GM23338 (cell line): ENCODE measurements at regions not wholly inside any gene's neighbourhood (a gene's known extent, or its start where the extent isn't known, plus 50 kb on each side); places are given as distances from the start of the nearest gene placed in this dataset.

Experiments used
- ATAC-seq: fragments of 200-7000 bp; cut with Tn5 transposase; 3 replicates; pipeline ENCODE4 v1.9.1; 2020
- DNase-seq: peaks from one replicate; pipeline ENCODE4 v3.0.0-alpha.2; 2015; ENCODE audit warnings: low spot score
- H2AFZ ChIP-seq: fragments of 200-600 bp; sonication (generic); 2 replicates; pipeline ENCODE4 v1.8.0; 2016; ENCODE audit warnings: antibody characterized with exemption, mild to moderate bottlenecking, moderate library complexity
- H3F3A ChIP-seq: fragments of 200-600 bp; sonication (generic); replicated peaks from 2 replicates; pipeline ENCODE4 v1.8.0; 2017; ENCODE audit warnings: antibody characterized with exemption, mixed run types, low read depth
- H3K27ac ChIP-seq: fragments of 200-600 bp; sonication (generic); 2 replicates; pipeline ENCODE4 v1.6.1; 2016; ENCODE audit warnings: low read depth
- H3K27me3 ChIP-seq: fragments of 200-600 bp; sonication (generic); 2 replicates; pipeline ENCODE4 v1.8.0; 2016; ENCODE audit warnings: mild to moderate bottlenecking, mixed run types, moderate library complexity; ENCODE audit not compliant: insufficient read depth
- H3K36me3 ChIP-seq: fragments of 200-600 bp; sonication (generic); 2 replicates; pipeline ENCODE4 v1.8.0; 2016; ENCODE audit warnings: mild to moderate bottlenecking; ENCODE audit not compliant: insufficient read depth
- H3K4me1 ChIP-seq: fragments of 200-600 bp; sonication (generic); 2 replicates; pipeline ENCODE4 v1.8.0; 2016; ENCODE audit warnings: mild to moderate bottlenecking, moderate library complexity; ENCODE audit not compliant: insufficient read depth
- H3K4me2 ChIP-seq: fragments of 200-600 bp; sonication (generic); 2 replicates; pipeline ENCODE4 v1.7.1; 2017; ENCODE audit warnings: mixed run types
- H3K4me3 ChIP-seq: fragments of 200-600 bp; sonication (generic); 2 replicates; pipeline ENCODE4 v1.6.1; 2016; ENCODE audit warnings: mixed run types
- H3K79me2 ChIP-seq: fragments of 200-600 bp; sonication (generic); replicated peaks from 2 replicates; pipeline ENCODE4 v1.8.0; 2017; ENCODE audit warnings: mild to moderate bottlenecking; ENCODE audit not compliant: insufficient read depth
- H3K9me2 ChIP-seq: fragments of 200-600 bp; sonication (generic); 2 replicates; pipeline ENCODE4 v1.8.0; 2017; ENCODE audit not compliant: insufficient read depth
- H4K20me1 ChIP-seq: fragments of 200-600 bp; sonication (generic); replicated peaks from 2 replicates; pipeline ENCODE4 v1.8.0; 2017; ENCODE audit warnings: mild to moderate bottlenecking; ENCODE audit not compliant: insufficient read depth
- H3K27ac Mint-ChIP-seq: 2 replicates; pipeline ENCODE4 v1.8.0; 2020; ENCODE audit warnings: inconsistent platforms, mild to moderate bottlenecking, moderate library complexity, mixed read lengths
- H3K27me3 Mint-ChIP-seq: 3 replicates; pipeline ENCODE4 v1.8.0; 2022; ENCODE audit warnings: low read depth, mild to moderate bottlenecking, moderate library complexity, mixed read lengths, inconsistent platforms; ENCODE audit not compliant: insufficient read depth, poor library complexity
- H3K36me3 Mint-ChIP-seq: 3 replicates; pipeline ENCODE4 v1.8.0; 2021; ENCODE audit warnings: low read depth, mild to moderate bottlenecking, inconsistent platforms, moderate library complexity, mixed read lengths
- H3K4me1 Mint-ChIP-seq: 3 replicates; pipeline ENCODE4 v1.8.0; 2020; ENCODE audit warnings: mild to moderate bottlenecking, inconsistent platforms, mixed read lengths
- H3K4me3 Mint-ChIP-seq: 3 replicates; pipeline ENCODE4 v1.8.0; 2021; ENCODE audit warnings: moderate library complexity, mild to moderate bottlenecking, inconsistent platforms, mixed read lengths
- H3K9me3 Mint-ChIP-seq: 3 replicates; pipeline ENCODE4 v1.8.0; 2020; ENCODE audit warnings: moderate library complexity, mild to moderate bottlenecking, inconsistent platforms, mixed read lengths
- CREB1 ChIP-seq: fragments of 250-450 bp; sonication (Bioruptor Pico); IDR thresholded peaks from 2 replicates; pipeline ENCODE4 v1.5.0; 2020; ENCODE audit warnings: low read depth, mild to moderate bottlenecking, moderate library complexity
- EZH2 ChIP-seq: fragments of 200-600 bp; sonication (generic); IDR thresholded peaks from one replicate; pipeline ENCODE4 v1.8.0; 2017; ENCODE audit warnings: antibody characterized with exemption, mild to moderate bottlenecking, low read depth; ENCODE audit not compliant: unreplicated experiment
- EZH2phosphoT487 ChIP-seq: fragments of 200-600 bp; sonication (generic); IDR thresholded peaks from one replicate; pipeline ENCODE4 v1.8.1; 2018; ENCODE audit warnings: antibody characterized with exemption; ENCODE audit not compliant: unreplicated experiment
- JUNB ChIP-seq: IDR thresholded peaks from one replicate; pipeline ENCODE4 v1.6.1; 2016; ENCODE audit warnings: antibody characterized with exemption; ENCODE audit not compliant: unreplicated experiment
- NANOG ChIP-seq: IDR thresholded peaks from 2 replicates; pipeline ENCODE4 v1.6.1; 2016; ENCODE audit warnings: antibody characterized with exemption, borderline replicate concordance
- POLR2AphosphoS5 ChIP-seq: IDR thresholded peaks from 2 replicates; pipeline ENCODE4 v1.6.1; 2016; ENCODE audit warnings: antibody characterized with exemption, low read depth
- STAT1 ChIP-seq: IDR thresholded peaks from one replicate; pipeline ENCODE4 v1.6.1; 2016; ENCODE audit warnings: antibody characterized with exemption; ENCODE audit not compliant: unreplicated experiment
- ZNF114 ChIP-seq: fragments of 250-450 bp; sonication (Bioruptor Pico); IDR thresholded peaks from 2 replicates; pipeline ENCODE4 v1.5.0; 2020; ENCODE audit warnings: mild to moderate bottlenecking, moderate library complexity
- ZNF331 ChIP-seq: fragments of 250-450 bp; sonication (Bioruptor Pico); IDR thresholded peaks from 2 replicates; pipeline ENCODE4 v1.5.0; 2020; ENCODE audit warnings: low read depth, mild to moderate bottlenecking, moderate library complexity
- TF ChIP-seq, protein P1 (sequence below): IDR thresholded peaks from 2 replicates; pipeline ENCODE4 v1.6.1; 2016; ENCODE audit warnings: antibody characterized with exemption
- TF ChIP-seq, protein P2 (sequence below), 2 experiments: fragments of 200-600 bp in 1 of 2; sonication (generic) in 1 of 2; conservative IDR thresholded peaks; 2 replicates each; pipeline versions ENCODE4 v1.5.1 to v1.6.1; 2016 to 2017; ENCODE audit warnings: antibody characterized with exemption in 2 of 2, low read depth in 2 of 2, mild to moderate bottlenecking in 2 of 2, moderate library complexity in 1 of 2
- TF ChIP-seq, protein P3 (sequence below): fragments of 250-450 bp; sonication (Bioruptor Pico); IDR thresholded peaks from 2 replicates; pipeline ENCODE4 v1.5.0; 2020; ENCODE audit warnings: mild to moderate bottlenecking, moderate library complexity
- TF ChIP-seq, protein P4 (sequence below): IDR thresholded peaks from one replicate; pipeline ENCODE4 v1.6.1; 2018; ENCODE audit warnings: antibody characterized with exemption; ENCODE audit not compliant: unreplicated experiment

DNA sequence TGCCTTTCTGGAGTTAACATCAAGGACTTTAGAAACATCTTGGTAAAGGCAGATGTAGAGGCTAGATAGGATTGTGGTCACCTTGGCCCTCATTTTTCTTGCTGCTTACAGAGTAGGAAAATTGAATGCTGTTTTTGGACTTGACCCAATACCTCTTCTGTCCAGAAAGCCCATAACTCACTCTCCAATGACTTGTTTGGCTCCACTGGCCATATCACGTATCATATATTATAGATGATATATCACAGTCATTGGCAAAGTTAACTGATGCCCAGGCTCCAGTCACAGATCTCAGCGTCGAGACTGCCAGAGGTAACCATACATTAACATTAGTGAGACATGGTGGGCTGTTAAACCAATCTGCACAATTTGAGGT is 50.6 kb downstream of the PABIR2 start:
- Mint-ChIP-seq H3K9me3 (no peaks in the 10 kb centered on the region; the same call in 2 of the 3 replicates), H3K27me3 (peaks cover 3% of the 10 kb centered on the region), H3K27ac (no peak overlapping the region), H3K4me1 (peaks cover 12% of the 10 kb centered on the region; the same call in 2 of the 3 replicates), H3K4me3 (no peak overlapping the region), H3K36me3 (no peaks in the 10 kb centered on the region)
- H3K36me3 ChIP-seq, result no peaks in the 10 kb centered on the region
- H2AFZ ChIP-seq, result no peak overlapping the region
- H3K9me2 ChIP-seq, result no peaks in the 10 kb centered on the region
- H3K4me2 ChIP-seq, result no peak overlapping the region
- H3F3A ChIP-seq, result no peaks in the 10 kb centered on the region
- no peak overlapping the region for H3K4me3 ChIP-seq
- ATAC-seq (no peak), DNase-seq (no peak)
- H3K27me3 ChIP-seq, result no peaks in the 10 kb centered on the region
- H3K79me2 ChIP-seq, result no peaks in the 10 kb centered on the region
- no peaks in the 10 kb centered on the region for H3K4me1 ChIP-seq
- TF ChIP-seq JUNB (no peak), POLR2AphosphoS5 (no peak), ZNF114 (no peak), ZNF331 (no peak), NANOG (no peak), CREB1 (CRISPR knock-in tag) (no peak), EZH2 (no peak), EZH2phosphoT487 (no peak), STAT1 (no peak)
- TF ChIP-seq, protein P1, sequence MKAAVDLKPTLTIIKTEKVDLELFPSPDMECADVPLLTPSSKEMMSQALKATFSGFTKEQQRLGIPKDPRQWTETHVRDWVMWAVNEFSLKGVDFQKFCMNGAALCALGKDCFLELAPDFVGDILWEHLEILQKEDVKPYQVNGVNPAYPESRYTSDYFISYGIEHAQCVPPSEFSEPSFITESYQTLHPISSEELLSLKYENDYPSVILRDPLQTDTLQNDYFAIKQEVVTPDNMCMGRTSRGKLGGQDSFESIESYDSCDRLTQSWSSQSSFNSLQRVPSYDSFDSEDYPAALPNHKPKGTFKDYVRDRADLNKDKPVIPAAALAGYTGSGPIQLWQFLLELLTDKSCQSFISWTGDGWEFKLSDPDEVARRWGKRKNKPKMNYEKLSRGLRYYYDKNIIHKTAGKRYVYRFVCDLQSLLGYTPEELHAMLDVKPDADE, result no peak
- TF ChIP-seq, protein P2, sequence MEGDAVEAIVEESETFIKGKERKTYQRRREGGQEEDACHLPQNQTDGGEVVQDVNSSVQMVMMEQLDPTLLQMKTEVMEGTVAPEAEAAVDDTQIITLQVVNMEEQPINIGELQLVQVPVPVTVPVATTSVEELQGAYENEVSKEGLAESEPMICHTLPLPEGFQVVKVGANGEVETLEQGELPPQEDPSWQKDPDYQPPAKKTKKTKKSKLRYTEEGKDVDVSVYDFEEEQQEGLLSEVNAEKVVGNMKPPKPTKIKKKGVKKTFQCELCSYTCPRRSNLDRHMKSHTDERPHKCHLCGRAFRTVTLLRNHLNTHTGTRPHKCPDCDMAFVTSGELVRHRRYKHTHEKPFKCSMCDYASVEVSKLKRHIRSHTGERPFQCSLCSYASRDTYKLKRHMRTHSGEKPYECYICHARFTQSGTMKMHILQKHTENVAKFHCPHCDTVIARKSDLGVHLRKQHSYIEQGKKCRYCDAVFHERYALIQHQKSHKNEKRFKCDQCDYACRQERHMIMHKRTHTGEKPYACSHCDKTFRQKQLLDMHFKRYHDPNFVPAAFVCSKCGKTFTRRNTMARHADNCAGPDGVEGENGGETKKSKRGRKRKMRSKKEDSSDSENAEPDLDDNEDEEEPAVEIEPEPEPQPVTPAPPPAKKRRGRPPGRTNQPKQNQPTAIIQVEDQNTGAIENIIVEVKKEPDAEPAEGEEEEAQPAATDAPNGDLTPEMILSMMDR (conservative IDR thresholded peaks at IDR 0.05; ENCODE audit: low read depth in 2 of 2), result no peak
- TF ChIP-seq, protein P3, sequence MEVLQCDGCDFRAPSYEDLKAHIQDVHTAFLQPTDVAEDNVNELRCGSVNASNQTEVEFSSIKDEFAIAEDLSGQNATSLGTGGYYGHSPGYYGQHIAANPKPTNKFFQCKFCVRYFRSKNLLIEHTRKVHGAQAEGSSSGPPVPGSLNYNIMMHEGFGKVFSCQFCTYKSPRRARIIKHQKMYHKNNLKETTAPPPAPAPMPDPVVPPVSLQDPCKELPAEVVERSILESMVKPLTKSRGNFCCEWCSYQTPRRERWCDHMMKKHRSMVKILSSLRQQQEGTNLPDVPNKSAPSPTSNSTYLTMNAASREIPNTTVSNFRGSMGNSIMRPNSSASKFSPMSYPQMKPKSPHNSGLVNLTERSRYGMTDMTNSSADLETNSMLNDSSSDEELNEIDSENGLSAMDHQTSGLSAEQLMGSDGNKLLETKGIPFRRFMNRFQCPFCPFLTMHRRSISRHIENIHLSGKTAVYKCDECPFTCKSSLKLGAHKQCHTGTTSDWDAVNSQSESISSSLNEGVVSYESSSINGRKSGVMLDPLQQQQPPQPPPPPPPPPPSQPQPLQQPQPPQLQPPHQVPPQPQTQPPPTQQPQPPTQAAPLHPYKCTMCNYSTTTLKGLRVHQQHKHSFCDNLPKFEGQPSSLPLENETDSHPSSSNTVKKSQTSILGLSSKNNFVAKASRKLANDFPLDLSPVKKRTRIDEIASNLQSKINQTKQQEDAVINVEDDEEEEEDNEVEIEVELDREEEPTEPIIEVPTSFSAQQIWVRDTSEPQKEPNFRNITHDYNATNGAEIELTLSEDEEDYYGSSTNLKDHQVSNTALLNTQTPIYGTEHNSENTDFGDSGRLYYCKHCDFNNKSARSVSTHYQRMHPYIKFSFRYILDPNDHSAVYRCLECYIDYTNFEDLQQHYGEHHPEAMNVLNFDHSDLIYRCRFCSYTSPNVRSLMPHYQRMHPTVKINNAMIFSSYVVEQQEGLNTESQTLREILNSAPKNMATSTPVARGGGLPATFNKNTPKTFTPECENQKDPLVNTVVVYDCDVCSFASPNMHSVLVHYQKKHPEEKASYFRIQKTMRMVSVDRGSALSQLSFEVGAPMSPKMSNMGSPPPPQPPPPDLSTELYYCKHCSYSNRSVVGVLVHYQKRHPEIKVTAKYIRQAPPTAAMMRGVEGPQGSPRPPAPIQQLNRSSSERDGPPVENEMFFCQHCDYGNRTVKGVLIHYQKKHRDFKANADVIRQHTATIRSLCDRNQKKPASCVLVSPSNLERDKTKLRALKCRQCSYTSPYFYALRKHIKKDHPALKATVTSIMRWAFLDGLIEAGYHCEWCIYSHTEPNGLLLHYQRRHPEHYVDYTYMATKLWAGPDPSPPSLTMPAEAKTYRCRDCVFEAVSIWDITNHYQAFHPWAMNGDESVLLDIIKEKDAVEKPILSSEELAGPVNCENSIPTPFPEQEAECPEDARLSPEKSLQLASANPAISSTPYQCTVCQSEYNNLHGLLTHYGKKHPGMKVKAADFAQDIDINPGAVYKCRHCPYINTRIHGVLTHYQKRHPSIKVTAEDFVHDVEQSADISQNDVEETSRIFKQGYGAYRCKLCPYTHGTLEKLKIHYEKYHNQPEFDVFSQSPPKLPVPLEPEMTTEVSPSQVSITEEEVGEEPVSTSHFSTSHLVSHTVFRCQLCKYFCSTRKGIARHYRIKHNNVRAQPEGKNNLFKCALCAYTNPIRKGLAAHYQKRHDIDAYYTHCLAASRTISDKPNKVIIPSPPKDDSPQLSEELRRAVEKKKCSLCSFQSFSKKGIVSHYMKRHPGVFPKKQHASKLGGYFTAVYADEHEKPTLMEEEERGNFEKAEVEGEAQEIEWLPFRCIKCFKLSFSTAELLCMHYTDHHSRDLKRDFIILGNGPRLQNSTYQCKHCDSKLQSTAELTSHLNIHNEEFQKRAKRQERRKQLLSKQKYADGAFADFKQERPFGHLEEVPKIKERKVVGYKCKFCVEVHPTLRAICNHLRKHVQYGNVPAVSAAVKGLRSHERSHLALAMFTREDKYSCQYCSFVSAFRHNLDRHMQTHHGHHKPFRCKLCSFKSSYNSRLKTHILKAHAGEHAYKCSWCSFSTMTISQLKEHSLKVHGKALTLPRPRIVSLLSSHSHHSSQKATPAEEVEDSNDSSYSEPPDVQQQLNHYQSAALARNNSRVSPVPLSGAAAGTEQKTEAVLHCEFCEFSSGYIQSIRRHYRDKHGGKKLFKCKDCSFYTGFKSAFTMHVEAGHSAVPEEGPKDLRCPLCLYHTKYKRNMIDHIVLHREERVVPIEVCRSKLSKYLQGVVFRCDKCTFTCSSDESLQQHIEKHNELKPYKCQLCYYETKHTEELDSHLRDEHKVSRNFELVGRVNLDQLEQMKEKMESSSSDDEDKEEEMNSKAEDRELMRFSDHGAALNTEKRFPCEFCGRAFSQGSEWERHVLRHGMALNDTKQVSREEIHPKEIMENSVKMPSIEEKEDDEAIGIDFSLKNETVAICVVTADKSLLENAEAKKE (CRISPR knock-in tag), result no peak
- TF ChIP-seq, protein P4, sequence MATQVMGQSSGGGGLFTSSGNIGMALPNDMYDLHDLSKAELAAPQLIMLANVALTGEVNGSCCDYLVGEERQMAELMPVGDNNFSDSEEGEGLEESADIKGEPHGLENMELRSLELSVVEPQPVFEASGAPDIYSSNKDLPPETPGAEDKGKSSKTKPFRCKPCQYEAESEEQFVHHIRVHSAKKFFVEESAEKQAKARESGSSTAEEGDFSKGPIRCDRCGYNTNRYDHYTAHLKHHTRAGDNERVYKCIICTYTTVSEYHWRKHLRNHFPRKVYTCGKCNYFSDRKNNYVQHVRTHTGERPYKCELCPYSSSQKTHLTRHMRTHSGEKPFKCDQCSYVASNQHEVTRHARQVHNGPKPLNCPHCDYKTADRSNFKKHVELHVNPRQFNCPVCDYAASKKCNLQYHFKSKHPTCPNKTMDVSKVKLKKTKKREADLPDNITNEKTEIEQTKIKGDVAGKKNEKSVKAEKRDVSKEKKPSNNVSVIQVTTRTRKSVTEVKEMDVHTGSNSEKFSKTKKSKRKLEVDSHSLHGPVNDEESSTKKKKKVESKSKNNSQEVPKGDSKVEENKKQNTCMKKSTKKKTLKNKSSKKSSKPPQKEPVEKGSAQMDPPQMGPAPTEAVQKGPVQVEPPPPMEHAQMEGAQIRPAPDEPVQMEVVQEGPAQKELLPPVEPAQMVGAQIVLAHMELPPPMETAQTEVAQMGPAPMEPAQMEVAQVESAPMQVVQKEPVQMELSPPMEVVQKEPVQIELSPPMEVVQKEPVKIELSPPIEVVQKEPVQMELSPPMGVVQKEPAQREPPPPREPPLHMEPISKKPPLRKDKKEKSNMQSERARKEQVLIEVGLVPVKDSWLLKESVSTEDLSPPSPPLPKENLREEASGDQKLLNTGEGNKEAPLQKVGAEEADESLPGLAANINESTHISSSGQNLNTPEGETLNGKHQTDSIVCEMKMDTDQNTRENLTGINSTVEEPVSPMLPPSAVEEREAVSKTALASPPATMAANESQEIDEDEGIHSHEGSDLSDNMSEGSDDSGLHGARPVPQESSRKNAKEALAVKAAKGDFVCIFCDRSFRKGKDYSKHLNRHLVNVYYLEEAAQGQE, result no peak
- H3K27ac ChIP-seq, result no peak overlapping the region
- no peaks in the 10 kb centered on the region for H4K20me1 ChIP-seq
